ENCODE measurements at regions not wholly inside any gene's neighbourhood (a gene's known extent, or its start where the extent isn't known, plus 50 kb on each side); places are given as distances from the start of the nearest gene placed in this dataset.
"Not testable (repeated sequence)": the region's sequence is repeated elsewhere in the genome, so short reads cannot be mapped to it uniquely, and the experiment has no call there.

- DNase-seq = no peak
These were observed 260.9 kb downstream of the TFAP2C start for GRCh38 chr20:56890011-56890410.

GRCh38 chr20:56893226-56893917 lies 264.3 kb downstream of the TFAP2C start:
- peak; percentile 19 to 25 for DNase-seq

GRCh38 chr20:56896447-56896846 lies 267.3 kb downstream of the TFAP2C start:
- DNase-seq = no peak

DNA sequence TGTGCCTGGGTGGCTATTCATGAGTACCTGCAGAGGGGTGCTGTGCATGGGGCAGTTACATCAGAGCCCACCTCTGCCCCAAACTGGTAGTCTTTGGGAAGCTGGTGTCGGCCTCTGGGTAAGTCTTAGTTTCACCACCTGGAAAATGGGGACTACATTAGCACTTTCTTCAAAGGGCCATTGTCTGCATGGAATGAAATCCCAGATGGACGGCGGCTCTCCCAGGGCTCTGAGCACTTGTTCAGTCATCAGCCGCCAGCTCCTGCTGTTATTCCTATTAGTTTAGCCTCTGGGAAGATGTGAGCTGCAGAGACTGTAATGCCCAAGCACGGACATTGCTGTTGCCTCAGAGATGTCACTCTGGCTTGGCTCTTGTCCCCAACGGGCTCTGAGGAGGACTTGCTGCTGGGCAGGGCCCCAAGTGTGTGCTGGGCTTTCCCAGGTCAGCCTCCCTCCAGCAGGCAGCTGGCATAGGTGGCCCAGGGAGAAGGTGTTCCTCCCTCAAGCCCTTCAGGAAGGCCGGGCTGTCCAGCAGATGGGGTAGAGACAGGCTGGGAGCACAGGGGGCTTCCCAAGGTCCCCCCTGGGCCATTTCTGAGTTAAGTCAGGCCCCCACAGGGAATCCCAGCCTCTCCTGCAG lies 268.3 kb downstream of the TFAP2C start:
- DNase-seq = no peak

DNA sequence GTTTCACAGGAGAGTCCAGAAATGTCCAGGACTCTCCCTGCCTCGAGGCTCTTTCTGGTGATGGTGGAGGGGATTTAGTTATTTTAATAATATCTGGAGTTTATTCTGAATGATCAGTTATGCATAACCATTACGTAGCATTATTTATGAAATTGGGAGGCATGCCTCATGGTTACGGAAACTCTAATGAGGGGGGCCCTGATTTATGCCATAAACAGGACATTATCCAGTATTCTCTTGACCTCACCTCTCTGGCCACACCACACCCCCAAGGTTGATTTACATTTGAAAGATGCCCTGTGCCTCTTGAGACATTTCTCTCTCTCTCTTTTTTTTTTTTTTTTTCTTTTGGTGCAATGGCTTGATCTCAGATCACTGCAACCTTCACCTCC lies 268.8 kb downstream of the TFAP2C start:
- no peak for DNase-seq

- DNase-seq = no peak
These were observed 270.4 kb downstream of the TFAP2C start for GRCh38 chr20:56899506-56899905.

DNA sequence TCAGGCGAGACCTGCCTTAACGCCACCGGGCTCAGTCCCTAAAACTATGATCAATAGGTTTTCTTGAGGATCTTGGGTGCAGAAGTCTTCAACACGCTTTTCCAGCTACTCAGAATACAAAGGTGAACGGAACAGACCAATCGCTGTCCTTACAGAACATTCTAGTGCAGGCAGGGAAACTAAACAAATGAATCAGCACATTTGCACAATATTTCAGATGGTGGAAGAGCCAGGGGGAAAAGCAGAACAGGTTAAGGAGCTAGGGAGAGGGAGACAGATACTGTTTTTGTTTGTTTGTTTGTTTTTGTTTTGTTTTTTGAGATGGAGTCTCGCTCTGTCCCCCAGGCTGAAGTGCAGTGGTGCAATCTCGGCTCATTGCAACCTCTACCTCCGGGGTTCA lies 271.1 kb downstream of the TFAP2C start:
- DNase-seq = no peak

DNA sequence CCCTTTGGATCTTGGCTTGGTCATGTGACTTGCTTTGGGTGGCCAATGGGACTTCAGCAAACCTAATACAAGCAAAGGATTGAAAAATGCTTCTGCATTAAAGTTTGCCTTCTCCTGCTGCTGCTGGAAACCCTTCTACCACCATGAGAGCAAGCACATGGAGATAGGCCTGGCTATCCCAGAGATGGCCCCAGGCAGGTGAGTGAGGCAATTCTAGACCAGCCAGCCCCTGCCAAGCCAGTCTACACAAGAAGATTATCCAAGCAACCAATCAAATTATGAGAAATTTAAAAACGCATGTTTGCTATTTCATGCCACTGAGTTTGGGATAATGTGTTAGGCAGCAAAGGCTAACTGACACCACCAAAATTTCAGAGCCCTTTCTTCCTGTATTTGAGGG lies 274.3 kb downstream of the TFAP2C start:
- no peak for DNase-seq

DNA sequence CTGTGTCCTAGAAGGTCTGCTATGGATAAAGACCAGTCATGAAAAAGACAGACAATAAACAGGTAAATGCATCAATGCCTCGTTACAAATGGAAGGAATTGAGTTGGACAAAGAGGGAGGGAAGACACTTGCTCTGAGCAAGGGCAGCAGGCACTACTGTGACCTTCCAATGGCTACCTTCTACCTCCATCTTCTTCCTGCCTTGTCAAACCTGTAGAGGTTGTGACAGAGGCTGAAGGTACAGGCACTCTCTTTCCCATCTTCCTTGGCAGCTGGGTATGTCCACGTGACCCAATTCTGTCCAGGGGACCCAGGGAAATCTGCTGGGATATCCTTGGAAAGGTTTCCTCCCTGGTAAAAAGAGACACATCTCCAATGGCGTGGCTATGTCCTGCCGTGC lies 274.8 kb downstream of the TFAP2C start:
- no peak for DNase-seq

DNA sequence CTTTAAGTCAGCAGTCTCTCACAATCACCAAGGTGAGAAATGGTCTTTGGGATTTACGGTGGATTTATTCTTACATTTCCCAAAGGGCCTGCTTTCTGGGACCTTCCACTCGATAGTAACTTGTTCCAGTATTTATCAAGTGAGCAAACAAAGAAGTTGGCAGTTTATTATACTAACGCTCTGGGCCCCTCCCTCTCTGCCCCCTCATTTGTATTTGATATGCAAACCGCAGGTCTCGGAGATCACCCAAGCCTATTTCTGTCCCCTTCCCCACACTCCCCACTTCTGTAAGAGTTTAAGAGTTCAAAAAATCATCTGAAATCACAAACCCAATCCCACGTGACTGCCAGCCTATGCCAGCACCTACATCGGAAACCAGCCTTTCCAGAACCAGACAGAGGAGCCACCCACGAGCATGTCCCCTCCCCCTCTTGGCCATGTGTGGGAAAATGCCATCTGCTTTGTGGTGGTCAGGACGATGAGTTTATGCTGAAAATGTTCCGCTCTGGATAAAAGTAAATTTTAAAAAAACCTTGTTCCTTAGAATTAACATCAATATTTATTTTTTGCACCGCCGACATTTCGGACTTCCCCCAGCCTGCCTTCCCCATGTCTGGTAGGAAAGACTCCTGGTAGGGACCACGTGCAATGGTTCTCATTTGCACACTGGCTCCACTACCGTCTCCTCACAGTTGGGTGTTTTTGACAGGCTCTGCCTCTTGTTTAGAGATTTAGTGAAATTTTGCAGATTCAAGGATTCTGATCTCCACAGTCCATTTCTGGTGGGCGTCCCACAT lies 281.0 kb downstream of the TFAP2C start:
- no peak for DNase-seq

DNA sequence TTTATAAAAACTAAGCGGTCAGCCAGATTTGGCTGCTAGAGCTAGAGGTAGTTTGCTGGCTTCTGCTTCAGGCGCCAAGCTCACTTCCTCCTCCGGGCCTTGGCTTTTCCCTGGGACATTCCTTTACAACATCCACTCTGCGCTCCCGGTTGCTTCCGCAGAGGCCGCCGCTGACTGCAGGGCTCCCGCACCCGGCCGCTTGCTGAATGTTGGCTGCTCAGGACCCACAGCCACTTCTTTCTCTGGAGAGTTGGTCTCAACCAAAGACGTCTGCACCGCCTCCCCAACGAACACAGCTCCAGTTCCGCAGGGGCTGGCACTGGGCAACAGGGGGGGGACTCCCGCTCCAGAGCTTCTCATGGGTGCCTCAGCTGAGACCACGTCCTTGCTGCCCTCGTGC lies 282.8 kb downstream of the TFAP2C start:
- no peak for DNase-seq

- DNase-seq = no peak
These were observed 285.4 kb downstream of the TFAP2C start for GRCh38 chr20:56914532-56914931.

DNA sequence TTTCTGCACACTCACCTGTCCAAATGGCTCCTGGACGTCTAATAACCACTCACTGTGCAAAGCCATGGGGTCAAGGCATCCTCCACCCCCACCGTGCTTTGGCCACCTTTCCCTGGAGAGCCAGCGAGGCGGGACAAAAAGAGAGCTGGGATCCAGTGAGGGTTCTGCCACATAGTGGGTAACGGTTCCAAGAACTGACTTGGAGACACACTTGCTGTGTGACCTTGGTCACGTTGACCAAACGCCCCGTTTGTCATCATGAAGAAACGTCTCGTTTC lies 287.2 kb downstream of the TFAP2C start:
- DNase-seq = no peak

DNA sequence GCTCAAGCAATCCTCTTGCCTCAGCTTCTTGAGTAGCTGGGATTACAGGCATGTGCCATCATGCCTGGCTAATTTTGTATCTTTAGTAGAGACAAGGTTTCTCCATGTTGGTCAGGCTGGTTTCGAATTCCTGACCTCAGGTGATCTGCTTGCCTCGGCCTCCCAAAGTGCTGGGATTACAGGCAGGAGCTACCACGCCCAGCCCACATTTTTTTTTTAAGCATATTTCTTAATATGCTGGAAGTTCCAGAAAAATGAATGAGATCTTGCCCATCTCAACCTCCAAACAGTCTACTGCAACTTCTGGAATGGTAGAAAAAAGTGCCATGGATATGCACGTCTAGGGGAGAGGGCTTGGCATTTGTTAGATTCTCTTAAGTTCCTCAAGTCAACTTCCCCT lies 290.9 kb downstream of the TFAP2C start:
- not testable (repeated sequence) for DNase-seq

- no peak for DNase-seq
These were observed 293.4 kb downstream of the TFAP2C start for GRCh38 chr20:56922497-56922896.

GRCh38 chr20:56924292-56925081 lies 295.4 kb downstream of the TFAP2C start:
- DNase-seq = no peak

GRCh38 chr20:56925082-56925830 lies 296.1 kb downstream of the TFAP2C start:
- peak; percentile 18 to 21 for DNase-seq

GRCh38 chr20:56925831-56926170 lies 296.7 kb downstream of the TFAP2C start:
- no peak for DNase-seq

- no peak for DNase-seq
These were observed 297.4 kb downstream of the TFAP2C start for GRCh38 chr20:56926501-56926900.

- no peak for DNase-seq
These were observed 298.0 kb downstream of the TFAP2C start for GRCh38 chr20:56927127-56927526.

- no peak for DNase-seq
These were observed 298.9 kb downstream of the TFAP2C start for GRCh38 chr20:56928007-56928406.

DNA sequence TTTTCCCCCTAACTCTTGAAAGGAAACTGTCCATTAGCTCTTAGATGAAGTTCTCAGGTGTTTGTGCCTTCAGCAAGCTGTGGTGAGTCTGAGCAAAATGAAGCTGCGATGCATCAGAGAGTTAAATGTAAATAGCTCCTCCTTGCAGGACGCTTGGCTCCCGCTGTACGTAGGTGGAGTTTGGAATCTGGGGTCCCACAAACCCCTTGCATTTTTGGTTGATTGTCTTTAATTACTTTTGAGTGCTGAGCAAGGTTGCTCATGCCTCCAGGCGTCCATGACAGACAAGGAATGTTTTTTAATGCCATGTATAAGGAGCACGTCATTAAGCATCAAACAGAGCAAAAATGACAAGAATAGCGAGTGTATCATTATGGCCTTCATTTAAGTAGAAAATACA lies 300.5 kb downstream of the TFAP2C start:
- no peak for DNase-seq

DNA sequence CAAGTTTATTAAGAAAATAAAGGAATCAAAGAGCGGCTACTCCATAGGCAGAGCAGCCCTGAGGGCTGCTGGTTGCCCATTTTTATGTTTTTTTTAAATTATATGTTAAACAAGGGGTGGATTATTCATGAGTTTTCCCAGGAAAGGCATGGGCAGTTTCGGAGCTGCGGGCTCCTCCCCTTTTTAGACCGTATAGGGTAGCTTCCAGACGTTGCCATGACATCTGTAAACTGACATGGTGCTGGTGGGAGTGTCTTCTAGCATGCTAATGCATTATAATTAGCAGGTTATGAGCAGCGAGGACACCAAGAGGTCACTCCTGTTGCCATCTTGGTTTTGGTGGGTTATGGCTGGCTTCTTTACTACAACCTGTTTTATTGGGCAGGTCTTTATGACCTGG lies 301.8 kb downstream of the TFAP2C start:
- DNase-seq = no peak
